ENCODE measurements at regions not wholly inside any gene's neighbourhood (a gene's known extent, or its start where the extent isn't known, plus 50 kb on each side); places are given as distances from the start of the nearest gene placed in this dataset.
"Not testable (repeated sequence)": the region's sequence is repeated elsewhere in the genome, so short reads cannot be mapped to it uniquely, and the experiment has no call there.

GRCh38 chr9:90162326-90162725 lies 480.3 kb downstream of the DIRAS2 start:
- DNase-seq, result no peak
- Mint-ChIP-seq H3K36me3 (ENCODE audit: low read depth) (no peaks in the 10 kb centered on the region), H3K9me3 (no peaks in the 10 kb centered on the region), H3K4me1 (peaks cover 5% of the 10 kb centered on the region), H3K27me3 (ENCODE audit: low read depth, poor library complexity) (peaks cover 6% of the 10 kb centered on the region), H3K27ac (no peak overlapping the region), H3K4me3 (no peak overlapping the region)
- TF ChIP-seq CTCF (IDR thresholded peaks at IDR 0.05), result no peak

- no peak overlapping the region for H3K4me3 Mint-ChIP-seq
- TF ChIP-seq CTCF (IDR thresholded peaks at IDR 0.05), result no peak
- H3K36me3 Mint-ChIP-seq (ENCODE audit: low read depth), result no peaks in the 10 kb centered on the region
- no peak for DNase-seq
- no peaks in the 10 kb centered on the region for H3K9me3 Mint-ChIP-seq
- no peak overlapping the region for H3K27ac Mint-ChIP-seq
- peaks cover 5% of the 10 kb centered on the region for H3K4me1 Mint-ChIP-seq
- H3K27me3 Mint-ChIP-seq (ENCODE audit: low read depth, poor library complexity), result peaks cover 10% of the 10 kb centered on the region
These were observed 479.8 kb downstream of the DIRAS2 start for GRCh38 chr9:90162819-90163218.

- no peak overlapping the region for H3K27ac Mint-ChIP-seq
- peaks cover 10% of the 10 kb centered on the region for H3K27me3 Mint-ChIP-seq (ENCODE audit: low read depth, poor library complexity)
- H3K9me3 Mint-ChIP-seq, result no peaks in the 10 kb centered on the region
- no peaks in the 10 kb centered on the region for H3K36me3 Mint-ChIP-seq (ENCODE audit: low read depth)
- H3K4me3 Mint-ChIP-seq, result no peak overlapping the region
- H3K4me1 Mint-ChIP-seq, result peaks cover 5% of the 10 kb centered on the region
- DNase-seq, result no peak
- TF ChIP-seq CTCF (IDR thresholded peaks at IDR 0.05), result no peak
These were observed 477.3 kb downstream of the DIRAS2 start for GRCh38 chr9:90165281-90165680.

GRCh38 chr9:90166374-90166773 lies 476.2 kb downstream of the DIRAS2 start:
- not testable (repeated sequence) for H3K4me3 Mint-ChIP-seq; H3K36me3 Mint-ChIP-seq (ENCODE audit: low read depth); H3K27ac Mint-ChIP-seq; DNase-seq; H3K4me1 Mint-ChIP-seq; H3K9me3 Mint-ChIP-seq
- peaks cover 13% of the 10 kb centered on the region for H3K27me3 Mint-ChIP-seq (ENCODE audit: low read depth, poor library complexity)

- Mint-ChIP-seq H3K9me3 (peaks cover 5% of the 10 kb centered on the region), H3K4me1 (peaks cover 5% of the 10 kb centered on the region), H3K27me3 (ENCODE audit: low read depth, poor library complexity) (peaks cover 13% of the 10 kb centered on the region), H3K4me3 (no peak overlapping the region), H3K36me3 (ENCODE audit: low read depth) (no peaks in the 10 kb centered on the region), H3K27ac (no peak overlapping the region)
- no peak for TF ChIP-seq CTCF (IDR thresholded peaks at IDR 0.05)
- no peak for DNase-seq
These were observed 474.7 kb downstream of the DIRAS2 start for GRCh38 chr9:90167914-90168313.

GRCh38 chr9:90169490-90169889 lies 473.1 kb downstream of the DIRAS2 start:
- Mint-ChIP-seq H3K27me3 (ENCODE audit: low read depth, poor library complexity) (peaks cover 13% of the 10 kb centered on the region), H3K4me1 (peaks cover 5% of the 10 kb centered on the region), H3K9me3 (peaks cover 5% of the 10 kb centered on the region), H3K27ac (no peak overlapping the region), H3K4me3 (no peak overlapping the region), H3K36me3 (ENCODE audit: low read depth) (no peaks in the 10 kb centered on the region)
- no peak for TF ChIP-seq CTCF (IDR thresholded peaks at IDR 0.05)
- no peak for DNase-seq

- not testable (repeated sequence) for H3K9me3 Mint-ChIP-seq; H3K4me3 Mint-ChIP-seq; DNase-seq; H3K27ac Mint-ChIP-seq; H3K27me3 Mint-ChIP-seq (ENCODE audit: low read depth, poor library complexity); H3K36me3 Mint-ChIP-seq (ENCODE audit: low read depth); H3K4me1 Mint-ChIP-seq
These were observed 468.7 kb downstream of the DIRAS2 start for GRCh38 chr9:90173935-90174334.

- not testable (repeated sequence) for H3K4me1 Mint-ChIP-seq; H3K27ac Mint-ChIP-seq; H3K4me3 Mint-ChIP-seq; H3K27me3 Mint-ChIP-seq (ENCODE audit: low read depth, poor library complexity); H3K9me3 Mint-ChIP-seq; DNase-seq; H3K36me3 Mint-ChIP-seq (ENCODE audit: low read depth)
These were observed 468.3 kb downstream of the DIRAS2 start for GRCh38 chr9:90174346-90174745.
